A549 (cell line): ENCODE measurements at regions not wholly inside any gene's neighbourhood (a gene's known extent, or its start where the extent isn't known, plus 50 kb on each side); places are given as distances from the start of the nearest gene placed in this dataset.

Experiments
- POLR2A ChIP-seq: IDR thresholded peaks from 2 replicates; pipeline ENCODE4 v1.6.1; 2012; ENCODE audit warnings: mild to moderate bottlenecking, low read length
- TP53 ChIP-seq: fragments of 250-450 bp; sonication (Bioruptor Pico); IDR thresholded peaks from 2 replicates; pipeline ENCODE4 v1.5.0; 2021; ENCODE audit warnings: mild to moderate bottlenecking, moderate library complexity
- ZFP36 ChIP-seq: fragments of 450-650 bp; IDR thresholded peaks from 2 replicates; pipeline ENCODE4 v1.6.1; 2014; ENCODE audit warnings: borderline replicate concordance; ENCODE audit not compliant: partially characterized antibody
- TF ChIP-seq, protein P1 (sequence below): fragments of >200 bp; sonication (Bioruptor Twin); formaldehyde crosslinking; IDR thresholded peaks from 3 replicates; pipeline ENCODE4 v1.5.1; 2016

DNA sequence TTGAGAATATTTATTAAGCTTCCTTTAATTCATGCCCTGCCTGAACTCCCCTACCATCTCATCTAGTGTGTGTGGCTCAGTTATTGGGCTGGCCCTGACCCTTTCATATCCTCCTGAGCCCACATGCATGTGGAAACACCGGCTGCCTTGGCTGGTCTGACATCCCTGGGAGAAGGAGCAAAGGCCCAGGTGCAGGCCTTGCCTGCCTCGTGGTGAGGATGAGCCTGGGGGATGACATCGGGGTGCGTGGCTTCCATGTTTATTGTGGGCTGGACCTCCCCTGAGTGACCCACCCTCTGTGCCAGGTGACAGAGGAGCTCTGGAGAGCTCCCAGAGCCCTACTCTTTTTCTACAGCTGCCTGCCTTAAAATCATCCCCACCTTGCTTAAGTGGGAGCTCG is 69.1 kb downstream of the FOXA2 start:
- TF ChIP-seq, protein P1, sequence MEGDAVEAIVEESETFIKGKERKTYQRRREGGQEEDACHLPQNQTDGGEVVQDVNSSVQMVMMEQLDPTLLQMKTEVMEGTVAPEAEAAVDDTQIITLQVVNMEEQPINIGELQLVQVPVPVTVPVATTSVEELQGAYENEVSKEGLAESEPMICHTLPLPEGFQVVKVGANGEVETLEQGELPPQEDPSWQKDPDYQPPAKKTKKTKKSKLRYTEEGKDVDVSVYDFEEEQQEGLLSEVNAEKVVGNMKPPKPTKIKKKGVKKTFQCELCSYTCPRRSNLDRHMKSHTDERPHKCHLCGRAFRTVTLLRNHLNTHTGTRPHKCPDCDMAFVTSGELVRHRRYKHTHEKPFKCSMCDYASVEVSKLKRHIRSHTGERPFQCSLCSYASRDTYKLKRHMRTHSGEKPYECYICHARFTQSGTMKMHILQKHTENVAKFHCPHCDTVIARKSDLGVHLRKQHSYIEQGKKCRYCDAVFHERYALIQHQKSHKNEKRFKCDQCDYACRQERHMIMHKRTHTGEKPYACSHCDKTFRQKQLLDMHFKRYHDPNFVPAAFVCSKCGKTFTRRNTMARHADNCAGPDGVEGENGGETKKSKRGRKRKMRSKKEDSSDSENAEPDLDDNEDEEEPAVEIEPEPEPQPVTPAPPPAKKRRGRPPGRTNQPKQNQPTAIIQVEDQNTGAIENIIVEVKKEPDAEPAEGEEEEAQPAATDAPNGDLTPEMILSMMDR, result no peak
- TF ChIP-seq TP53 (CRISPR knock-in tag) (no peak), ZFP36 (no peak), POLR2A (no peak)
